HG02938 (cell line): ENCODE measurements at regions not wholly inside any gene's neighbourhood (a gene's known extent, or its start where the extent isn't known, plus 50 kb on each side); places are given as distances from the start of the nearest gene placed in this dataset.

Experiments
- ATAC-seq: cut with Tn5 transposase; IDR thresholded peaks from one replicate; pipeline ENCODE4 v1.9.1; 2021; ENCODE audit warnings: mild to moderate bottlenecking, moderate library complexity; ENCODE audit not compliant: unreplicated experiment

DNA sequence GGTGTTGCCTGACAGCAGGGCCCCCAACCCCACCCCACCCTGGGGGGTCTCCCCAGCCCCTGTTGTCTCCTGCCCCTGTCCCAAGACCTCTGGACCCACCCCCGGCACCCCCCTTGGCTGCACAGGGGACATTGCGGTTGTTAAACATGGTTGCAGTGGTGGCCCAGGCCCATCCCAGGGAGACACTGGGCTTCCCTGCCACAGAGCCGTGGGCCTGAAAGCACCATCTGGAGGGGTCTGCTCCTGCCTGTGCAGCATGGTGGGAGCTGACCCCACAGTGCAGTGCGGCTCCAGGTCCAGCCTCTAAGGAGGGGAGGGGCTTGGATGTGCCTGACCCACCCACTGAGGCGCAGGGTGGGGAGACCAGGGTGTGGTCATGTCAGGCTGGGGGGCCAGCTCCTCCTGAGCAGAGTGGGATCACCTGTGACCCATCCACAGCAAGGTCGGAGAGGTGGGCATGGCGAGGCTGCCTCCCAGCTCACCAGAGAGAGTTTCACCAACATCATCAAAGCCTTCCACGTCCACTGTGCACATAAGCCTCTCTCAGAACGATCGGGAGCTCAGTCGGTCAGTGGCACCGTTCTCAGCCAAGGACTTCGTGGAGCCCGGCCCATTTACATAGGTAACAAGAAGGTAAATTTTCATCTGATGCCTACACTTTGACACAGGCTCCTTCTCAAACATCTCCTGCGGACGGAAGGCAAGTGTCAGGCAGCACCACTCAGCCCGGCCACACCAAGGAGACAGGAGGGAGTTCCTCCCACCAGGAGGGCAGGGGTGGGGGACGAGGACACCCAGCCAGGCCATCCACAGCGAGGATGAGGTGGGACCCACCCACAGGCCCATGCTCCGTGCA is 201.1 kb downstream of the BRD1 start:
- no peak for ATAC-seq

- ATAC-seq = no peak
Observed at GRCh38 chr22:49624421-49625177, 203.1 kb downstream of the BRD1 start.

DNA sequence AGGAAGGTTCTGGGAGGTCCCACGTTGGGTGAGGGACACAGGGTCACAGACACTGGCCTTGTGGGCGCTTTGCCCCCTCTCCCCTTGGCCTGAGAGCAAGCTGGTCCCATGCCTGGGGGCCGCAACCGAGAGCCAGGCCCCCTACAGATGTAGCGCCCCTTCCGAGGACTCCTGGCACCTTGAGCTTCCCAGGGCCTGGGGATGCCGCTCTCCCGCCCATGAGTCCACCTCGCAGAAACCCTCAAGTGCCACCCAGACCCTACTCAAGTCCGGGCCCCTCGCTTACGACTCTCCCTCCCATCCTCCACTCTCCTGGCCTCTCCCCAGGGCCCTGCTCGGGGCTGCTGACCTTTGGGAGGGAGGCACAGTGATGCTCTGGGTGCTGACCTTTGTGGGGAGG is 204.0 kb downstream of the BRD1 start:
- no peak for ATAC-seq

DNA sequence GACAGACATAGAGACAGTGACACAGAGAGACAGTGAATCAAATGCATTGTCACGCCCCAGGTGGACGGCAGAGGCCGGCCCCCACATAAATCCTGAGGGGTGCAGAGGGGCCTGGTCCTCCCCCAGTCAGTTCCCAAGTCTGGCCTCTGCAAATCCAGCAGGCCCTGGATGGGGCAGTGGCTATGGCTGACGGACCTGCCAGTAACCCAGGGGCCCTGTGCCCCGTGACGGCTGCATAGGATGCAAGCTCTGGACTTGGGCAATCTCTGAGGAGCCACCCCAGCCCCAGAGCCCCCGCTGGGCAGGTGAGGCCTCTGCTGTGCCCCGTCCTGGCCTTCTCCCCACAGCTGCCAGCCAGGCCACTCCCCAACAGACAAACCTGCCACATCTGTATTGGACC is 204.5 kb downstream of the BRD1 start:
- no peak for ATAC-seq

- ATAC-seq = no peak
Observed at GRCh38 chr22:49622241-49623105, 205.2 kb downstream of the BRD1 start.

GRCh38 chr22:49621601-49622210 is 206.0 kb downstream of the BRD1 start:
- no peak for ATAC-seq

- no peak for ATAC-seq
Observed at GRCh38 chr22:49620666-49621065, 207.0 kb downstream of the BRD1 start.

DNA sequence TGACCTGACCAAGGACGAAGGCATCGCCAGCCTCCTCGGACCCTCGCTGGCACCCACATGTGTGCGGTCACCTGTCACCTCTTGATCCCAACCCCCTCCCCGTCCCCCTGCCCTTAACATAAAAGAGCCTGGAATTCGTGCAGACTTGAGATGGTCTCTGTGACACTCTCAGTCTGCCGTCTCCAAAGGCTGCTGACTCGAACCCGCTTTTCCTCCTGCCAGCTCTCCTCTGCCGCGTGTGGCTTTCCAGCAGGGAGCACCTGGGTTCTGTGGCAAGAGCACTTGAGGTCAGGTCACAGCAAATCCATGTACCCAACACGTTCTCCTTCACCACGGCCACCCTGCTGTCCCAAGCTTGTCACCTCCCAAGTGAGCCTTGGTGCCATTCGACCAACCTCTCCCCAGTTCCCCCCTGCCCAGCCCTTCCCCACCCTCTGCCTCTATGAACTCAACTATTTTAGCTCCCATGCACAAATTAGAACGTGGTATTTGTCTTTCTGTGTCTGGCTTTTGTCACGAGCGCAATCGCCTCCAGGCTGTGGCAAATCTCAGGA is 207.6 kb downstream of the BRD1 start:
- ATAC-seq = no peak

GRCh38 chr22:49619301-49619700 is 208.4 kb downstream of the BRD1 start:
- no peak for ATAC-seq

DNA sequence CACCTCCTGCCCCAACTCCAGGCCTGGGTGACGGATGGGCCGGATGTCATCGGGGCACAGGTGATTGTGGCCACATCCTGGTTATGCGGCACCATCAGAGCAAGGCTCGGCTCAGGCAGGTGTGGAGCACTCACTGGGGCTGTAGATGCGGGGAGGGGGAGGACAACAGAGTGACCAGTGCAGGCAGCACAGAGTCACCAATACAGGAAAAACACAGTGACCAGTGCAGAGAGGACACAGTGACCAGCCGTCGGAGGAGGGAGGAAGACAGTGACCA is 209.1 kb downstream of the BRD1 start:
- ATAC-seq = no peak

GRCh38 chr22:49617866-49618676 is 209.6 kb downstream of the BRD1 start:
- no peak for ATAC-seq

GRCh38 chr22:49617264-49617663 is 210.4 kb downstream of the BRD1 start:
- no peak for ATAC-seq

- ATAC-seq = no peak
Observed at GRCh38 chr22:49616356-49617231, 211.1 kb downstream of the BRD1 start.

DNA sequence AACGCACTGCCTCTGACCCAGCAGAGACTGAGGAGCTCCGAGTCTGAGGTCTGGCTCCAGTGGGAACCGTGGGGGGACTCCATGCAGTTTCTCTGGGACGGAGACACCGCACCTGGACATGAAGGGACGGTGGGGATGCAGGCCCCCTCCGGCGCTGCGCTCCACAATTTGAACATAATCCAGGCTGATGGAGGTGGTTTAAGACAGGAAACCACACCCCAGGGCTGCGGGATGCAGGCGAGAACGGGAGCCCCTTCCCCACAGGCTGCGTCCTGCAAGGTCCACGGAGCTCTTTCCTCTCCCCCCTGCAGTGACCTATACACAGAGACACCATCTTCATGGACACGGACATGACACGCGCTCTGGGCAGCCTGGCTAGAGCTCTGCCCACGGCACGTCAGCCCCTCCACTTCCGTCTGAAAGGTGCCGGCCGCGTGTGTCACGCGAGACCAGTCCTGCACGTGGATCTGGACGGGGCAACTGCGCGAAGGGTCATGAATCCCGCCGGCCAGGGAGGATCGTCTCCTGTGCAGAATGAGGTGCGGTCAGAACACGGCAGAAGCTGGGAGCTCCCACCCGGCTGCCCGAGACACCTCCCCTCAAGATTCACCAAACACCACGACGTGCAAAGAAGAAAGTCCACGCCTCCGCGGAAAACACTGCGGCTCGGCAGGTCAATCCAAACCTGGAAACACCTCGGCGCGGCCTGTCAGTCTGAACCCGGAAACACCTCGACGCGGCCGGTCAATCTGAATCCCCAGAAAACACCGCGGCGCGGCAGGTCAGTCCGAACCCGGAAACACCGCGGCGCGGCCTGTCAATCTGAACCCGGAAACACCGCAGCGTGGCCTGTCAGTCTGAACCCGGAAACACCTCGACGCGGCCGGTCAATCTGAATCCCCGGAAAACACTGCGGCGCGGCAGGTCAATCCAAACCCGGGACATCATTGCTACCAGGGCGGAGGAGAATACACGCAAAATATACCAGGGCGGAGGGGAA is 212.4 kb downstream of the BRD1 start:
- no peak for ATAC-seq

- ATAC-seq = no peak
Observed at GRCh38 chr22:49613511-49614270, 214.0 kb downstream of the BRD1 start.

DNA sequence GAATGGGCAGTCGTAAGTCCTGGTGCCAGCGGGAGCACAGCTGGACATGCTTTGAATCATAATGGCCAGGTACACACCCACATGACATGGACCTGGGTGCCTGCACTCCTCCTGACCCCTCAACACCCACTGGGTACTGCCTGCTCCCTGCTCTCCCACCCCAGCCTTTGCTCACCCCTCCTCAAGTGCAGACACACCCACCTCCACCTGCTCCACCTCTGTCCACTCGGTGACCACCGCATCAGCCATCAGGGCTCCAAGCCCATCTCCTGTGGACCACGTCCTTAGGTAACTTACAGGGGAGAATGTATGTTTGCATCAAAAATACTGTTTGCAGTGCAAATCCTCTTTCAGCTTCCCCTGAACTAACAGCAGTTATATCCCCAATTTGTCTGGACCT is 214.6 kb downstream of the BRD1 start:
- ATAC-seq = no peak
